Endothelial cell of umbilical vein (primary cell): ENCODE measurements at regions not wholly inside any gene's neighbourhood (a gene's known extent, or its start where the extent isn't known, plus 50 kb on each side); places are given as distances from the start of the nearest gene placed in this dataset.

Experiments
- BruUV-seq: library from RNA; stranded (reverse); fragments of 400-500 nt; replicated peaks from 2 replicates; lab custom pipeline; 2021; lab: Mats Ljungman, UMichigan
- CTCF ChIA-PET: fragments of 300-600, 350-600 bp; sonication (Branson Sonifier 250); formaldehyde crosslinking; loops from one replicate; lab custom pipeline; 2021; ENCODE audit warnings: antibody characterized with exemption, inconsistent platforms; lab: Charles Lee
- POLR2A ChIA-PET: fragments of 300-600, 350-600 bp; sonication (Branson Sonifier 250); formaldehyde crosslinking; loops from one replicate; lab custom pipeline; 2021; ENCODE audit warnings: antibody characterized with exemption, inconsistent platforms; lab: Charles Lee
- DNase-seq: peaks from one replicate; pipeline ENCODE4 v3.0.0-alpha.2; 2011; ENCODE audit warnings: low read depth, low spot score
- FAIRE-seq: peaks from 2 replicates; lab custom pipeline; 2011; peaks lifted over from hg19 to GRCh38; lab: Jason Lieb, UNC
- H2AFZ ChIP-seq: 2 replicates; pipeline ENCODE4 v1.6.0; 2012; ENCODE audit warnings: low read depth, low read length, control low read depth, inconsistent platforms
- H3K27ac ChIP-seq: 2 replicates; pipeline ENCODE4 v1.5.1; 2011; ENCODE audit warnings: low read depth, mild to moderate bottlenecking, control low read depth, low read length, moderate library complexity; ENCODE audit not compliant: insufficient read depth
- H3K27me3 ChIP-seq, 2 experiments: 2 replicates each; pipeline versions ENCODE4 v1.6.0 to v1.6.1; 2011; ENCODE audit warnings: low read length in 2 of 2, mixed read lengths in 1 of 2; ENCODE audit not compliant: control insufficient read depth in 2 of 2, insufficient read depth in 2 of 2
- H3K36me3 ChIP-seq, 2 experiments: 2 replicates in 1 of 2; 3 replicates in 1 of 2; pipeline ENCODE4 v1.5.1; 2011; ENCODE audit warnings: low read length in 2 of 2, mild to moderate bottlenecking in 1 of 2, moderate library complexity in 1 of 2; ENCODE audit not compliant: control insufficient read depth in 2 of 2, insufficient read depth in 2 of 2; ENCODE audit errors: extremely low read depth in 1 of 2
- H3K4me1 ChIP-seq: 3 replicates; pipeline ENCODE4 v1.5.1; 2011; ENCODE audit warnings: mild to moderate bottlenecking, low read length; ENCODE audit not compliant: control insufficient read depth, insufficient read depth; ENCODE audit errors: extremely low read depth
- H3K4me2 ChIP-seq: 2 replicates; pipeline ENCODE4 v1.6.1; 2011; ENCODE audit warnings: low read length, control low read depth, mixed read lengths; ENCODE audit not compliant: insufficient read depth
- H3K4me3 ChIP-seq, 3 experiments: fragments of 200-600 bp in 1 of 3; sonication (generic), shearing (Covaris generic) in 1 of 3; replicated peaks in 1 of 3; 2 replicates each; pipeline ENCODE4 v1.5.1; 2011 to 2016; ENCODE audit warnings: control low read depth in 3 of 3, low read length in 3 of 3, mild to moderate bottlenecking in 2 of 3, inconsistent platforms in 1 of 3, low read depth in 1 of 3, moderate library complexity in 1 of 3; ENCODE audit not compliant: insufficient read depth in 1 of 3
- H3K79me2 ChIP-seq: 2 replicates; pipeline ENCODE4 v1.6.0; 2012; ENCODE audit warnings: low read length, inconsistent platforms; ENCODE audit not compliant: control insufficient read depth, insufficient read depth
- H3K9ac ChIP-seq: replicated peaks from 2 replicates; pipeline ENCODE3; 2011; ENCODE audit warnings: low read length, control low read depth; ENCODE audit not compliant: insufficient read depth; ENCODE audit errors: extremely low read depth
- H3K9me1 ChIP-seq: replicated peaks from 3 replicates; pipeline ENCODE4 v1.6.0; 2011; ENCODE audit warnings: mild to moderate bottlenecking, low read length; ENCODE audit not compliant: control insufficient read depth, insufficient read depth; ENCODE audit errors: extremely low read depth
- H3K9me3 ChIP-seq: replicated peaks from 2 replicates; pipeline ENCODE4 v1.5.1; 2012; ENCODE audit warnings: low read length, inconsistent platforms; ENCODE audit not compliant: control insufficient read depth, insufficient read depth
- H4K20me1 ChIP-seq: replicated peaks from 2 replicates; pipeline ENCODE3; 2011; ENCODE audit warnings: mild to moderate bottlenecking, low read length; ENCODE audit not compliant: control insufficient read depth, insufficient read depth; ENCODE audit errors: extremely low read depth
- EZH2 ChIP-seq: IDR thresholded peaks from 2 replicates; pipeline ENCODE4 v1.6.1; 2012; ENCODE audit warnings: borderline replicate concordance, low read depth, mild to moderate bottlenecking, moderate library complexity, low read length, inconsistent platforms; ENCODE audit not compliant: severe bottlenecking
- FOS ChIP-seq: IDR thresholded peaks from 2 replicates; pipeline ENCODE4 v1.6.1; 2011; ENCODE audit warnings: mild to moderate bottlenecking, low read length, moderate library complexity, borderline replicate concordance; ENCODE audit not compliant: insufficient read depth
- GATA2 ChIP-seq: IDR thresholded peaks from 2 replicates; pipeline ENCODE4 v1.7.0; 2011; ENCODE audit warnings: low read depth, mild to moderate bottlenecking, moderate library complexity, mixed read lengths, low read length; ENCODE audit not compliant: insufficient read length, insufficient read depth
- JUN ChIP-seq: IDR thresholded peaks from 2 replicates; pipeline ENCODE4 v1.6.1; 2011; ENCODE audit warnings: borderline replicate concordance, low read depth; ENCODE audit not compliant: insufficient read length, insufficient read depth
- MAX ChIP-seq: IDR thresholded peaks from 2 replicates; pipeline ENCODE4 v1.6.1; 2011; ENCODE audit not compliant: insufficient read depth, insufficient read length
- MYC ChIP-seq: IDR thresholded peaks from one replicate; pipeline ENCODE4 v1.6.1; 2011; ENCODE audit warnings: mild to moderate bottlenecking, low read depth, low read length
- POLR2A ChIP-seq: IDR thresholded peaks from 2 replicates; pipeline ENCODE4 v1.6.1; 2012; ENCODE audit warnings: low read depth, mild to moderate bottlenecking, control low read depth, low read length
- POLR2AphosphoS5 ChIP-seq: IDR thresholded peaks from 2 replicates; pipeline ENCODE4 v1.6.1; 2012; ENCODE audit warnings: low read depth, mild to moderate bottlenecking, control low read depth, low read length, moderate library complexity; ENCODE audit not compliant: insufficient read depth
- dilution Hi-C: fragments of 300-500 bp; cut with MboI; formaldehyde crosslinking; loops from one replicate; pipeline ENCODE4 v1.15.0; 2019; ENCODE audit warnings: low sequenced_read_pairs; ENCODE audit not compliant: extremely low pct_ligation_motif_present
- intact Hi-C: fragments of 100-400 bp; cut with micrococcal nuclease; formaldehyde crosslinking; loops from one replicate; pipeline ENCODE4 v1.10.0; 2022
- TF ChIP-seq, protein P1 (sequence below), 2 donors: IDR thresholded peaks; 1 replicate in 1 of 2; 2 replicates in 1 of 2; pipeline ENCODE4 v1.5.1; 2011; ENCODE audit warnings: low read length in 2 of 2, mild to moderate bottlenecking in 2 of 2, moderate library complexity in 2 of 2, control low read depth in 1 of 2, inconsistent platforms in 1 of 2, low read depth in 1 of 2; ENCODE audit not compliant: insufficient read depth in 1 of 2; ENCODE audit errors: extremely low read depth in 1 of 2

GRCh38 chr2:217636991-217637561 lies 365.7 kb downstream of the TNS1 start:
- H3K36me3 ChIP-seq: no peaks in the 10 kb centered on the region
- H4K20me1 ChIP-seq: no peaks in the 10 kb centered on the region
- no peak overlapping the region for H3K4me3 ChIP-seq
- TF ChIP-seq MAX (no peak), EZH2 (no peak), JUN (no peak), POLR2AphosphoS5 (no peak), GATA2 (no peak), POLR2A (no peak), FOS (no peak), MYC (no peak)
- TF ChIP-seq, protein P1, sequence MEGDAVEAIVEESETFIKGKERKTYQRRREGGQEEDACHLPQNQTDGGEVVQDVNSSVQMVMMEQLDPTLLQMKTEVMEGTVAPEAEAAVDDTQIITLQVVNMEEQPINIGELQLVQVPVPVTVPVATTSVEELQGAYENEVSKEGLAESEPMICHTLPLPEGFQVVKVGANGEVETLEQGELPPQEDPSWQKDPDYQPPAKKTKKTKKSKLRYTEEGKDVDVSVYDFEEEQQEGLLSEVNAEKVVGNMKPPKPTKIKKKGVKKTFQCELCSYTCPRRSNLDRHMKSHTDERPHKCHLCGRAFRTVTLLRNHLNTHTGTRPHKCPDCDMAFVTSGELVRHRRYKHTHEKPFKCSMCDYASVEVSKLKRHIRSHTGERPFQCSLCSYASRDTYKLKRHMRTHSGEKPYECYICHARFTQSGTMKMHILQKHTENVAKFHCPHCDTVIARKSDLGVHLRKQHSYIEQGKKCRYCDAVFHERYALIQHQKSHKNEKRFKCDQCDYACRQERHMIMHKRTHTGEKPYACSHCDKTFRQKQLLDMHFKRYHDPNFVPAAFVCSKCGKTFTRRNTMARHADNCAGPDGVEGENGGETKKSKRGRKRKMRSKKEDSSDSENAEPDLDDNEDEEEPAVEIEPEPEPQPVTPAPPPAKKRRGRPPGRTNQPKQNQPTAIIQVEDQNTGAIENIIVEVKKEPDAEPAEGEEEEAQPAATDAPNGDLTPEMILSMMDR (IDR thresholded peaks at IDR 0.05; ENCODE audit: extremely low read depth in 1 of 2, insufficient read depth in 1 of 2, low read depth in 1 of 2, low read length in 2 of 2): no peak
- dilution Hi-C loops: no loop called here
- no peak overlapping the region for H2AFZ ChIP-seq
- DNase-seq: no peak
- no peaks in the 10 kb centered on the region for H3K9me3 ChIP-seq
- no TSS peak for BruUV-seq
- no peak overlapping the region for H3K9ac ChIP-seq
- H3K4me2 ChIP-seq: no peak overlapping the region
- H3K27ac ChIP-seq: no peak overlapping the region
- ChIA-PET POLR2A (no interaction called here), CTCF (interaction anchor here (1.3 kb wide), 1 partner anchor 14 kb away, joined by 6 read pairs; no protein-coding TSS in a partner anchor)
- H3K79me2 ChIP-seq: no peaks in the 10 kb centered on the region
- H3K27me3 ChIP-seq: no peaks in the 10 kb centered on the region
- intact Hi-C loops: no loop called here
- no peak for FAIRE-seq
- H3K9me1 ChIP-seq: no peaks in the 10 kb centered on the region
- no peaks in the 10 kb centered on the region for H3K4me1 ChIP-seq
